Ovary (tissue), 3 donors: ENCODE measurements at regions not wholly inside any gene's neighbourhood (a gene's known extent, or its start where the extent isn't known, plus 50 kb on each side); places are given as distances from the start of the nearest gene placed in this dataset.

ENCODE experiments used
- CTCF ChIP-seq, 3 donors: fragments of 450-650 bp in 2 of 3; fragments of 200-600 bp in 1 of 3; IDR thresholded peaks; one replicate each; pipeline versions ENCODE4 v1.5.1 to v1.8.0; 2016 to 2022; ENCODE audit warnings: antibody characterized with exemption in 3 of 3, mild to moderate bottlenecking in 1 of 3
- EP300 ChIP-seq: sonication (generic); formaldehyde crosslinking; IDR thresholded peaks from one replicate; pipeline ENCODE4 v1.6.1; 2017; ENCODE audit warnings: antibody characterized with exemption
- donor health status: DM: no; HTN: no; CAD: no.

GRCh38 chr5:118726891-118727290 lies 261.5 kb downstream of the DTWD2 start:
- TF ChIP-seq CTCF (IDR thresholded peaks at IDR 0.05) (no peak), EP300 (no peak)
